Breast epithelium (tissue), 3 donors: ENCODE measurements at regions not wholly inside any gene's neighbourhood (a gene's known extent, or its start where the extent isn't known, plus 50 kb on each side); places are given as distances from the start of the nearest gene placed in this dataset.

Source experiments
- POLR2AphosphoS5 ChIP-seq, 3 donors: sonication (generic); formaldehyde crosslinking; IDR thresholded peaks; one replicate each; pipeline ENCODE4 v1.6.1; 2017; ENCODE audit warnings: antibody characterized with exemption in 3 of 3
- TF ChIP-seq, protein P1 (sequence below), 3 donors: fragments of 450-650 bp; IDR thresholded peaks; one replicate each; pipeline ENCODE4 v1.5.1; 2016 to 2017; ENCODE audit warnings: antibody characterized with exemption in 3 of 3, mild to moderate bottlenecking in 3 of 3, moderate library complexity in 3 of 3

DNA sequence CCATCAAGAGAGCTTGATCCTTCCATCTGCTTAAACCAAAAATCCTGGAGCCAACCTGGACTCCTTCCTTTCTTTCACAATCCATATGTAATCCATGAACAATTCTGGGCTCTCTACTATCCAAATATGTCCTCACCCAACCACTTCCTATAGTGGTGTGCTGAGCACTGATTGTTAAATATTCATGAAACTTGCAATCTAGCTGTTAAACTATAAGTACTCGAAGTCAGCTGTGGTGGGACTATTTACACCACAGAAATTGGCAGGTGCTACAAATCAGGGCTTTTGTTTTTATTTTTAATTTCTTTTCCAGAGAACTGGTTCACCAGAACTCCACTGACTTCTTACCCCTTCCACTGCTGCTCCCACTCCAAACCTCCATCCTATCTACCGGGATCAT is 57.2 kb upstream of the KCND3 start:
- TF ChIP-seq POLR2AphosphoS5 (IDR thresholded peaks at IDR 0.05), result no peak
- TF ChIP-seq, protein P1, sequence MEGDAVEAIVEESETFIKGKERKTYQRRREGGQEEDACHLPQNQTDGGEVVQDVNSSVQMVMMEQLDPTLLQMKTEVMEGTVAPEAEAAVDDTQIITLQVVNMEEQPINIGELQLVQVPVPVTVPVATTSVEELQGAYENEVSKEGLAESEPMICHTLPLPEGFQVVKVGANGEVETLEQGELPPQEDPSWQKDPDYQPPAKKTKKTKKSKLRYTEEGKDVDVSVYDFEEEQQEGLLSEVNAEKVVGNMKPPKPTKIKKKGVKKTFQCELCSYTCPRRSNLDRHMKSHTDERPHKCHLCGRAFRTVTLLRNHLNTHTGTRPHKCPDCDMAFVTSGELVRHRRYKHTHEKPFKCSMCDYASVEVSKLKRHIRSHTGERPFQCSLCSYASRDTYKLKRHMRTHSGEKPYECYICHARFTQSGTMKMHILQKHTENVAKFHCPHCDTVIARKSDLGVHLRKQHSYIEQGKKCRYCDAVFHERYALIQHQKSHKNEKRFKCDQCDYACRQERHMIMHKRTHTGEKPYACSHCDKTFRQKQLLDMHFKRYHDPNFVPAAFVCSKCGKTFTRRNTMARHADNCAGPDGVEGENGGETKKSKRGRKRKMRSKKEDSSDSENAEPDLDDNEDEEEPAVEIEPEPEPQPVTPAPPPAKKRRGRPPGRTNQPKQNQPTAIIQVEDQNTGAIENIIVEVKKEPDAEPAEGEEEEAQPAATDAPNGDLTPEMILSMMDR (IDR thresholded peaks at IDR 0.05), result no peak
